GM21529 (cell line): ENCODE measurements at regions not wholly inside any gene's neighbourhood (a gene's known extent, or its start where the extent isn't known, plus 50 kb on each side); places are given as distances from the start of the nearest gene placed in this dataset.

ENCODE experiments used
- ATAC-seq: cut with Tn5 transposase; IDR thresholded peaks from one replicate; pipeline ENCODE4 v1.9.1; 2021; ENCODE audit not compliant: unreplicated experiment

- no peak for ATAC-seq
These were observed 192.2 kb upstream of the LMNTD1 start for GRCh38 chr12:25745281-25745680.

- ATAC-seq: no peak
These were observed 193.0 kb upstream of the LMNTD1 start for GRCh38 chr12:25746131-25746530.

- no peak for ATAC-seq
These were observed 199.7 kb upstream of the LMNTD1 start for GRCh38 chr12:25752710-25753309.

GRCh38 chr12:25755136-25755970 lies 202.3 kb upstream of the LMNTD1 start:
- no peak for ATAC-seq

- ATAC-seq: no peak
These were observed 202.6 kb upstream of the RASSF8 start for GRCh38 chr12:25755971-25756260.

GRCh38 chr12:25757037-25757665 lies 201.3 kb upstream of the RASSF8 start:
- no peak for ATAC-seq

GRCh38 chr12:25759752-25760151 lies 198.7 kb upstream of the RASSF8 start:
- no peak for ATAC-seq

- no peak for ATAC-seq
These were observed 197.1 kb upstream of the RASSF8 start for GRCh38 chr12:25761356-25761755.

GRCh38 chr12:25764409-25764808 lies 194.1 kb upstream of the RASSF8 start:
- no peak for ATAC-seq

GRCh38 chr12:25764892-25765291 lies 193.6 kb upstream of the RASSF8 start:
- ATAC-seq: no peak

GRCh38 chr12:25767606-25768005 lies 190.9 kb upstream of the RASSF8 start:
- ATAC-seq: no peak

- ATAC-seq: no peak
These were observed 190.3 kb upstream of the RASSF8 start for GRCh38 chr12:25768151-25768550.

GRCh38 chr12:25769082-25769945 lies 189.2 kb upstream of the RASSF8 start:
- no peak for ATAC-seq

- ATAC-seq: no peak
These were observed 187.4 kb upstream of the RASSF8 start for GRCh38 chr12:25771041-25771440.

GRCh38 chr12:25771476-25771875 lies 187.0 kb upstream of the RASSF8 start:
- no peak for ATAC-seq

GRCh38 chr12:25775968-25776367 lies 182.5 kb upstream of the RASSF8 start:
- no peak for ATAC-seq

- ATAC-seq: no peak
These were observed 177.7 kb upstream of the RASSF8 start for GRCh38 chr12:25780771-25781170.

GRCh38 chr12:25781232-25781631 lies 177.2 kb upstream of the RASSF8 start:
- ATAC-seq: no peak

- ATAC-seq: no peak
These were observed 174.9 kb upstream of the RASSF8 start for GRCh38 chr12:25783566-25783965.

GRCh38 chr12:25784669-25785068 lies 173.8 kb upstream of the RASSF8 start:
- ATAC-seq: no peak

- no peak for ATAC-seq
These were observed 173.3 kb upstream of the RASSF8 start for GRCh38 chr12:25785134-25785533.
